Astrocyte (in vitro differentiated cells and primary cell): ENCODE measurements at regions not wholly inside any gene's neighbourhood (a gene's known extent, or its start where the extent isn't known, plus 50 kb on each side); places are given as distances from the start of the nearest gene placed in this dataset.

Source experiments
- DNase-seq: peaks from one replicate; pipeline ENCODE4 v3.0.0-alpha.2; 2010; ENCODE audit warnings: low read depth
- FAIRE-seq: peaks from 2 replicates; lab custom pipeline; 2011; peaks lifted over from hg19 to GRCh38; lab: Jason Lieb, UNC
- H2AFZ ChIP-seq: 2 replicates; pipeline ENCODE4 v1.6.0; 2012; ENCODE audit warnings: low read depth, low read length, inconsistent platforms
- H3K27ac ChIP-seq: 2 replicates; pipeline ENCODE4 v1.5.1; 2011; ENCODE audit warnings: low read depth, low read length, inconsistent platforms
- H3K27me3 ChIP-seq: 2 replicates; pipeline ENCODE4 v1.6.0; 2011; ENCODE audit warnings: low read length, inconsistent platforms; ENCODE audit not compliant: insufficient read depth
- H3K36me3 ChIP-seq: 2 replicates; pipeline ENCODE4 v1.5.1; 2011; ENCODE audit warnings: low read length, inconsistent platforms; ENCODE audit not compliant: insufficient read depth
- H3K4me1 ChIP-seq: 2 replicates; pipeline ENCODE4 v1.5.1; 2011; ENCODE audit warnings: low read length, inconsistent platforms; ENCODE audit not compliant: insufficient read depth
- H3K4me2 ChIP-seq: 2 replicates; pipeline ENCODE4 v1.6.0; 2012; ENCODE audit warnings: low read length, inconsistent platforms
- H3K4me3 ChIP-seq: 2 replicates; pipeline ENCODE4 v1.5.1; 2011; ENCODE audit warnings: low read depth, mild to moderate bottlenecking, low read length, inconsistent platforms; ENCODE audit not compliant: insufficient read depth
- H3K79me2 ChIP-seq: 2 replicates; pipeline ENCODE4 v1.6.0; 2012; ENCODE audit warnings: mild to moderate bottlenecking, low read length, inconsistent platforms; ENCODE audit not compliant: insufficient read depth
- H3K9ac ChIP-seq: 2 replicates; pipeline ENCODE4 v1.6.0; 2012; ENCODE audit warnings: mild to moderate bottlenecking, low read length, inconsistent platforms
- H3K9me3 ChIP-seq: 2 replicates; pipeline ENCODE4 v1.5.1; 2012; ENCODE audit warnings: low read depth, mild to moderate bottlenecking, low read length, inconsistent platforms; ENCODE audit not compliant: insufficient read depth
- H4K20me1 ChIP-seq: 2 replicates; pipeline ENCODE4 v1.6.0; 2012; ENCODE audit warnings: low read length, inconsistent platforms; ENCODE audit not compliant: insufficient read depth
- H3K27ac Mint-ChIP-seq: one replicate; pipeline ENCODE4 v1.8.0; 2021; ENCODE audit warnings: mild to moderate bottlenecking, mixed read lengths; ENCODE audit not compliant: unreplicated experiment
- H3K27me3 Mint-ChIP-seq: one replicate; pipeline ENCODE4 v1.8.0; 2021; ENCODE audit warnings: low read depth, mixed read lengths; ENCODE audit not compliant: unreplicated experiment
- H3K36me3 Mint-ChIP-seq: one replicate; pipeline ENCODE4 v1.8.0; 2021; ENCODE audit warnings: low read depth, mixed read lengths; ENCODE audit not compliant: unreplicated experiment
- H3K4me1 Mint-ChIP-seq: one replicate; pipeline ENCODE4 v1.8.0; 2021; ENCODE audit warnings: low read depth, mixed read lengths; ENCODE audit not compliant: unreplicated experiment
- H3K4me3 Mint-ChIP-seq: one replicate; pipeline ENCODE4 v1.8.0; 2021; ENCODE audit warnings: mild to moderate bottlenecking, moderate library complexity, mixed read lengths; ENCODE audit not compliant: unreplicated experiment
- H3K9me3 Mint-ChIP-seq: one replicate; pipeline ENCODE4 v1.8.0; 2021; ENCODE audit warnings: mild to moderate bottlenecking, mixed read lengths; ENCODE audit not compliant: unreplicated experiment
- EZH2 ChIP-seq: IDR thresholded peaks from 2 replicates; pipeline ENCODE4 v1.6.1; 2012; ENCODE audit warnings: mild to moderate bottlenecking, low read length, inconsistent platforms; ENCODE audit not compliant: insufficient read depth
- TF ChIP-seq, protein P1 (sequence below): IDR thresholded peaks from 2 replicates; pipeline ENCODE4 v1.5.1; 2011; ENCODE audit warnings: low read depth, mild to moderate bottlenecking, inconsistent platforms, low read length, moderate library complexity; ENCODE audit not compliant: insufficient read depth

DNA sequence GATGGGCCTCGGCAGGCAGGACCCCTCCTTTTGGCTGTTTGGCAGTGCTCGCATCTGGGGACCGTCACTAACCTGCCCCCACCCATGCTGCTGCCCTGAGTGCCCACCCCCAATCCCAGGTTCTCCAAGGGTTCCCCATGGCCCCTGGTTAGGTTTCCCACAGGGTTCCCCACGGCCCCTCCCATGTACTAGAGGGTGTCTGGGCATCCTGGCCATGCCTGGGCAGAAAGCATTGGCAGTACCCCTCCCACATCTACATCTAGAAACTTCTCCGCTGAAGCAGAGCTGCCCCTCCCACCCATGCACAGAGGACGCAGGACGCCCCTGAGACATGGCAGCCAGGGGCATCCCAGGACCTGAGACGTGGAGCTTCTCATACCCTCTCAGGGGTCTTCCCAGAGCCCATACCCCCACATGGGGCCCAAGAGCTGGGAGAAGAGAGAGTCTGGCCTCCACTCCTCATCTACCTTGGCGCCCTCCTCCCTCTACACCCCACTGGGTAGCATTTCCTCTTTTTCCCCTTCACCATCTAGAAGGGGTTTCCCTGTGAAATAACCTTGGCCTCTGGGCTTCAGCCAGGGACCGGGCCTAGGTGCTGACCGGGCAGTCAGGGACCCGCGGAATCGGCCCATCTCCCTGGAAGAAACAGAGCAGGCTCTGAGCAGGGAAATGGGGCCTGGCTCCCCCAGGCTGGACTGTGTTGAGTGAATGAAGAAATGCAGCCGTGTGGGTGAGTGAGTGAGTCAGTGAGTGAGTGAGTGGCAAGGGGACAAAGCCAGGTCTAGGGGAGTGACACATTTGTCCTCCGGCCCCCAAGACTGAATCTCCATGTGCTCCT, 987.3 kb downstream of the BRD1 start:
- no peak for FAIRE-seq
- peaks cover 6% of the 10 kb centered on the region for H3K9me3 Mint-ChIP-seq
- Histone ChIP-seq H3K9me3 (peaks cover 10% of the 10 kb centered on the region), H3K27me3 (no peaks in the 10 kb centered on the region), H2AFZ (no peak overlapping the region), H3K36me3 (no peaks in the 10 kb centered on the region), H4K20me1 (no peaks in the 10 kb centered on the region), H3K4me3 (no peak overlapping the region), H3K9ac (no peak overlapping the region), H3K27ac (no peak overlapping the region), H3K4me2 (no peak overlapping the region), H3K4me1 (no peaks in the 10 kb centered on the region), H3K79me2 (no peaks in the 10 kb centered on the region)
- H3K36me3 Mint-ChIP-seq: peaks cover 1% of the 10 kb centered on the region
- peaks cover 55% of the 10 kb centered on the region for H3K27me3 Mint-ChIP-seq
- H3K4me1 Mint-ChIP-seq: peaks cover 6% of the 10 kb centered on the region
- no peak overlapping the region for H3K27ac Mint-ChIP-seq
- no peak for DNase-seq
- H3K4me3 Mint-ChIP-seq: no peak overlapping the region
- no peak for TF ChIP-seq EZH2
- TF ChIP-seq, protein P1, sequence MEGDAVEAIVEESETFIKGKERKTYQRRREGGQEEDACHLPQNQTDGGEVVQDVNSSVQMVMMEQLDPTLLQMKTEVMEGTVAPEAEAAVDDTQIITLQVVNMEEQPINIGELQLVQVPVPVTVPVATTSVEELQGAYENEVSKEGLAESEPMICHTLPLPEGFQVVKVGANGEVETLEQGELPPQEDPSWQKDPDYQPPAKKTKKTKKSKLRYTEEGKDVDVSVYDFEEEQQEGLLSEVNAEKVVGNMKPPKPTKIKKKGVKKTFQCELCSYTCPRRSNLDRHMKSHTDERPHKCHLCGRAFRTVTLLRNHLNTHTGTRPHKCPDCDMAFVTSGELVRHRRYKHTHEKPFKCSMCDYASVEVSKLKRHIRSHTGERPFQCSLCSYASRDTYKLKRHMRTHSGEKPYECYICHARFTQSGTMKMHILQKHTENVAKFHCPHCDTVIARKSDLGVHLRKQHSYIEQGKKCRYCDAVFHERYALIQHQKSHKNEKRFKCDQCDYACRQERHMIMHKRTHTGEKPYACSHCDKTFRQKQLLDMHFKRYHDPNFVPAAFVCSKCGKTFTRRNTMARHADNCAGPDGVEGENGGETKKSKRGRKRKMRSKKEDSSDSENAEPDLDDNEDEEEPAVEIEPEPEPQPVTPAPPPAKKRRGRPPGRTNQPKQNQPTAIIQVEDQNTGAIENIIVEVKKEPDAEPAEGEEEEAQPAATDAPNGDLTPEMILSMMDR: no peak

- no peak overlapping the region for H3K27ac Mint-ChIP-seq
- no peaks in the 10 kb centered on the region for H3K4me1 ChIP-seq
- H3K27ac ChIP-seq: no peak overlapping the region
- FAIRE-seq: no peak
- H3K9ac ChIP-seq: no peak overlapping the region
- H2AFZ ChIP-seq: no peak overlapping the region
- H3K27me3 ChIP-seq: no peaks in the 10 kb centered on the region
- peaks cover 45% of the 10 kb centered on the region for H3K27me3 Mint-ChIP-seq
- H3K36me3 Mint-ChIP-seq: peaks cover 1% of the 10 kb centered on the region
- no peaks in the 10 kb centered on the region for H3K79me2 ChIP-seq
- peaks cover 4% of the 10 kb centered on the region for H3K9me3 Mint-ChIP-seq
- no peaks in the 10 kb centered on the region for H3K36me3 ChIP-seq
- no peak overlapping the region for H3K4me3 ChIP-seq
- H3K4me2 ChIP-seq: no peak overlapping the region
- DNase-seq: no peak
- TF ChIP-seq EZH2: no peak
- TF ChIP-seq, protein P1: no peak
- H4K20me1 ChIP-seq: no peaks in the 10 kb centered on the region
- H3K4me1 Mint-ChIP-seq: peaks cover 6% of the 10 kb centered on the region
- H3K9me3 ChIP-seq: peaks cover 10% of the 10 kb centered on the region
- H3K4me3 Mint-ChIP-seq: no peak overlapping the region
These were observed 988.6 kb downstream of the BRD1 start for GRCh38 chr22:48838846-48839730.
